ENCODE measurements at regions not wholly inside any gene's neighbourhood (a gene's known extent, or its start where the extent isn't known, plus 50 kb on each side); places are given as distances from the start of the nearest gene placed in this dataset.

GRCh38 chr14:40309124-40309523 is 876.9 kb upstream of the FBXO33 start:
- TF ChIP-seq REST (IDR thresholded peaks at IDR 0.05; ENCODE audit: unreplicated experiment) (no peak), POLR2AphosphoS5 (IDR thresholded peaks at IDR 0.05; ENCODE audit: low read depth) (no peak), CTCF (conservative IDR thresholded peaks at IDR 0.05; ENCODE audit: low read depth in 2 of 2) (no peak), STAT1 (IDR thresholded peaks at IDR 0.05; ENCODE audit: unreplicated experiment) (no peak), EZH2phosphoT487 (IDR thresholded peaks at IDR 0.05; ENCODE audit: unreplicated experiment) (no peak), NANOG (IDR thresholded peaks at IDR 0.05; ENCODE audit: borderline replicate concordance) (no peak), JUNB (IDR thresholded peaks at IDR 0.05; ENCODE audit: unreplicated experiment) (no peak), ETS1 (IDR thresholded peaks at IDR 0.05) (no peak), ZNF331 (CRISPR knock-in tag; IDR thresholded peaks at IDR 0.05; ENCODE audit: low read depth) (no peak), CREB1 (CRISPR knock-in tag; IDR thresholded peaks at IDR 0.05; ENCODE audit: low read depth) (no peak), EZH2 (IDR thresholded peaks at IDR 0.05; ENCODE audit: low read depth, unreplicated experiment) (no peak), ZNF114 (CRISPR knock-in tag; IDR thresholded peaks at IDR 0.05) (no peak), ZNF462 (CRISPR knock-in tag; IDR thresholded peaks at IDR 0.05) (no peak)

All from GM23338 (cell line).